SKM-1 (cell line): ENCODE measurements at regions not wholly inside any gene's neighbourhood (a gene's known extent, or its start where the extent isn't known, plus 50 kb on each side); places are given as distances from the start of the nearest gene placed in this dataset.
"Not testable (repeated sequence)": the region's sequence is repeated elsewhere in the genome, so short reads cannot be mapped to it uniquely, and the experiment has no call there.

Experiments used
- DNase-seq: peaks from one replicate; lab custom pipeline; 2025; ENCODE audit not compliant: unreplicated experiment; lab: John Stamatoyannopoulos, UW

DNA sequence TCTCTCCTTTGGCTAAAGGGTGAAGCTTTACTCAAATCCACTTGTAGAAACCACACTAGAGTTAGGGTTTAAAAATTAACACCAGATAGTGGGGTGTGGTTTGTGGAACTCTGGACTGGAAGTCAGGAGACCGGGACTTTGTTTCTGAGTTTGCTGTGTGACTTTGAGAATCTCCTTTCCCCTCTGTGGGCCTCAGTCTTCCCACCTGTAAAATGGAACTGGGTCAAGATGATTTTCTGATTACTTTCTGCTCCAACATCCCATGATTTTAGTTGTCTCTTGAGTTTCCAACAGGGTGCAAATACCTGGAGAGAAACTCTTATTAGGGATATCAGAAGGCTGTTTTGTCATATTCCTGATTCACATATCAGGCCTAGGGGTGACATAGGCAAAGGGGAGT is 301.0 kb downstream of the MIAT start:
- DNase-seq: no peak

DNA sequence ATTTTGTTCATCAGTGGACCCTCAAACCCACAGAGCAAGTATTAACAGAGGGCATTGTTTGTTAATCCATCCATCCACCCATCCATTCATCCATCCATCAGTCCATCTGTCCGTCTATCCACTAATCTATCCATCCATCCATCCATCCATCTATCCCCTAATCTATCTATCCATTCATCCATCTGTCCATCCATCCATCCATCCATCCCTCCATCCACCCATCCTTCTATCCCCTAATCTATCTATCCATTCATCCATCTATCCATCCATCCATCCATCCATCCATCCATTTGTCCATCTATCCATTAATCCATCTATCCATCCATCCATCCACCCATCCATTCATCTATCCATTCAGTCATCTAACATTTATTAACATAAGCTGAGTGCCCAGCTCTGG is 307.3 kb downstream of the MIAT start:
- no peak for DNase-seq

DNA sequence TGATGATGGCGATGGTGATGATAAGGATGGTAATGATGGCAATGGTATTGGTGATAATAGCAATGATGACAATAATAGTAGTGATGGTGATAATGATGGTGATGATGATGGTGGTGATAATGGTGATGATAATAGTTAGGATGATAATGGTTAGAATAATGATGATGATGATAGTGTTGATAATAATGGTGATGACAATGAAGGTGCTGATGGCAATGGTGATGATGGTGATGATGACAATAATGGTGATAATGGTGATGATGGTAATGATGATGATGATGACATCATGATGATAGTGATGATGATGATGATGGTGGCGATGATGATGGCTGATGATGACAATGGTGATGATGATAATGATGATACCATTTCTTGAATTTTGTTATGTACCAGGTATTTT is 309.9 kb downstream of the MIAT start:
- no peak for DNase-seq

DNA sequence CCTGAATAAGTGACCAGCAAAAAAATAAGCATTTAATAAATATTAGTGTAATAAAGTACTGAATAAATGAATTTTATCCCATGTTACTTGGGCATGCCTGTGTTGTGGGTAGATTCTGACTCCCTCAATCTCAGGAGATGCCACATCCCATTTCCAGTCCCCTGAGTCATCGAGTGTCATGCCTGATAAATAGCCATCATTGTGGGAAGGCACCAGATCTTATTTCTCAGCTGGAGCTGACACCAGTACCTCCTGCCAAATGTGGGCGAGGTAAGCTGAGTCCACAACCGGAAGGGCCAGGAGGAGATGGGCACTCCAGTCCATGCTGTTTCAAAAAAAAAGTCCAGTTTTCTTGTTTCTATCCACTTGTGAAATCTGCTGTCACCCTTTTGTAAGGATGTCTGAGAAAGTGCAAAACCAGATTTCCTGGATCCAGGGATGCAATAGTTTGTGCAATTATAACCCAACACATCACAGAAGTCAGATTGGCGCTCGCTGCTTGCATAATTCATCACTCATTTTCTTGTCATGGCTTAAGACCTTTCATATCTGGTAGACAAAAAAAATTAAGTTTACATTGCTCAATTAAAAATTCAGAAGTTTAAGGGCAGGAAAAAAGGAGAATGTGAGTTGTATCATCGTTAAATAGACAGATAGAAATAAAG is 311.6 kb downstream of the MIAT start:
- DNase-seq: no peak

DNA sequence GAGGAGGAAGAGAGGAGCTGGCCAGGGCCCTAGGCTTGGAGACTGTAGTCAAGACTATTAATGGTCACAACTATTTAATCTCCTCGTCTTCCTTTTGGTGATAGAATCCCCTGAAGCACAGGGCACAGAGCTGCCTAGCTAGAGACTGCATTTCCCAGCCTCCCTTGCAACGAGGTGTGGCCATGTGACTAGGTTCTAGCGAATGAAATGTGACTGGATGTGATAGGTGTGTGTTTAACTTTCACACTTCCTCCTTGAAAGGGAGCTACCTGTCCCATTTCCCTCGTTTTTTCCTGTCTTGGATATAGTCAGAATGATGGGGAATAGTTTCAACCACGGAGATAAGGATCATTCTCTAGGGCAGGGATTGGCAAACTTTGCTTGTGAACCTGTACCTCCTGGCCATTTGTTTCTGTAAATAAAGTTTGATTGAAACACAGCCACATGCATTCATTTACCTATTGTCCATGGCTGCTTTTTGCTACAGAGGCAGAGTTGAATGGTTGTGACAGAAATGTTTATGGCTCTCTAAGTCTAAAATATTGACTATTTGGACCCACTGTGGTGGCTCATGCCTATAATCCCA is 313.5 kb downstream of the MIAT start:
- no peak for DNase-seq

DNA sequence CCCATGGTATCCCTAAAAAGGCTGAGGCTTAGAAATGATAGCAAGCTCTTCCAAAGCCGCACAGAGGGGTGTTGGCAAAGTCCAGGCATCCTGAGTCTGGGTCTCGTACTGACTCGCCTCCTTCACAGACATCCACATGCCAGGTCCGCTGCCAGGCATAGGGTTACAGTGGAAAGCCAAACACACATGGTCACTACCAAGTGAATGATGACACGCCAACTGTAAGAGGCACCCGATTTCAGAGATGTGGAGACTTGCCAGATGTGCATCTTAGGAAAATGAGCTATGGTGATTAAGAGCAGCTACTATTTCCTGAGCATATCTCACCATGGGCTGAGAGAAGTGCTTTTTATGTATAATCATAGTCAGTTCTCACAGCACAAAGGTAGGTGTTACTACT is 314.9 kb downstream of the MIAT start:
- no peak for DNase-seq

DNA sequence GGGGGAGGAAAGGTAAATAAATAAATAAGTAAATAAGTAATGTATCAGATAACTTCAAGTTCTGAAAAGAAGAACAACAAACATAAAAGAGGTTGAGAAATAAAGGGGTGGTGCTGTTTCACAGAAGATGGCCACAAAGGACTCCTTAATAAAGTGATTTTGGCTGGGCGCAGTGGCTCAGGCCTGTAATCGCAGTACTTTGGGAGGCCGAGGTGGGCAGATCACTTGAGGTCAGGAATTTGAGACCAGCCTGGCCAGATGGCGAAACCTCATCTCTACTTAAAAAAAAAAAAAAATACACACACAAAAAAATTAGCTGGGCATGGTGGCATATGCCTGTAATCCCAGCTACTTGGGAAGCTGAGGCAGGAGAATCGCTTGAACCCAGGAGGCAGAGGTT is 315.5 kb downstream of the MIAT start:
- DNase-seq: not testable (repeated sequence)

DNA sequence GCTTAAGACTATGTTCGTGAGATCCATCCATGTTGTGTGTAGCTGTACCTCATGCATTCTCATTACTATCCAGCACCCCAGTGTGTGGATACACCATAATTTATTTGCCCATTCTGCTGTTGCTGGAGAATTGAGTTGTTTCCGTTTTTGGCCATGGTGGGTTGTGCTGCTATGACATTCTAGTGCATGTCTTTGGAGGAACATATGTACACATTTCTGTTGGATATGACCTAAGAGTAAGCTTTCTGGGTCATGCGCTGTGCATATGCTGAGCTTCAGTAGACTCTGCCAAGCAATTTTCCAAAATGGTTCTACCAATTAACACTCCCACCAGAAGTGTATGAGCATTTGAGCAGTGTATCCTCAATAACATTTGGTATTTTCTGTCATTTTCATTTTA is 316.6 kb downstream of the MIAT start:
- no peak for DNase-seq

DNA sequence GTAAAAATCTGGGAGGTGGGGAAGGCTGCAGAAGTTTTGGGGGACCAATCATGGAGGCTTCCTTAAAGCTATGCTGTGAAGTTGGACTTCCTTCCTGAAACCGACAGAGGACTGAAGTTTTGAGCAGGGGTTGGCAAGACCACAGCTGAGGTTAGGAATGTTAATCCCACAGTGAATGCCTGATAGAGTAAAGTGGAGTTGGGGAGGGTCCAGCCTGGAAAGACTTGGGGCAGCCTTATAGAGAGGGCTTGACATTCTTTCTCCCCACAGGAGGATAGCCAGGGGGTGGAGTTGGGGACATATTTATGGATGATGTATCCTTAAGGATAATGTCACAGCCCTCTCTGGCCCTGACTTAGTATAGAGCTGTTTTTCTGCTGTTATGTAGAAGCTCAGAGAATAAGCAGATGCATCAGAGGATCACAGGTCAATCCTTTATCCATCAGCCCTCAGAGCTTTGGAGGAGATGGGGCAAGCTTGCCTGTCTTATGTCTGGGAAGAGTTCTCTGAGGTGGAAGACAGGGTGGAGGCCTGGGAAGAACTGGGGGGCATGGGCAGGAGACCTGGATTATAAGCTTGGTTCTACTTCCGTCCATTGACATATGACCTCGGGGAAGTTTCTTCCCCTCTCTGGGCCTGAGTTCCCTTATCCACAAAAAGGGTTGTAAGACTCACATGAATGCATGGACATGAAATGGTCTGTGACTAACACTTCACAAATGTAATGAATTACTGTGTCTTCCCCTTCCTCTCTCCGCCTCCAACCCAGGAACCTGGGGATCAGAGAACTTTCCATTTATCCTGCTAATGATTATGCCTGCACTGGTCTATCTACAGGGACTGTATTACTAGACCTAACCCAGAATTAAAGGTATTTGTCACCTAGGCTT is 317.8 kb downstream of the MIAT start:
- no peak for DNase-seq

DNA sequence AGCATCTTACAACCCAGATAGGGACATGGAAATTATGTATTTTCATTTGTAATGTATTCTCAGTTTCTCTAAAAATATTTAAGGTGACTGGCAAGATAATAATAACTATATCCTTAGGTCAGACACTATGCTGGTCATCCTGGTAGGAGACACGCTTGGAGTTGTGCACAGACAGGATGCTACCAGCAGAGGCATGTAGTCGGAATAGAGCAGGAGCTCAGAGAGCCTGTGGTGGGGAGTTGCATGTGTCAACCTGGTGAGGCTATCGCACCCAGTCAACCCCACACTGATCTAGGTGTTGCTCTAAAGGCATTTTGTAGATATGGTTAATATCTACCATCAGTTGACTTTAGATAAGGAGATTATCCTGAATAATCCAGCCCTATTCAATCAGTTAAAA is 318.5 kb downstream of the MIAT start:
- no peak for DNase-seq

DNA sequence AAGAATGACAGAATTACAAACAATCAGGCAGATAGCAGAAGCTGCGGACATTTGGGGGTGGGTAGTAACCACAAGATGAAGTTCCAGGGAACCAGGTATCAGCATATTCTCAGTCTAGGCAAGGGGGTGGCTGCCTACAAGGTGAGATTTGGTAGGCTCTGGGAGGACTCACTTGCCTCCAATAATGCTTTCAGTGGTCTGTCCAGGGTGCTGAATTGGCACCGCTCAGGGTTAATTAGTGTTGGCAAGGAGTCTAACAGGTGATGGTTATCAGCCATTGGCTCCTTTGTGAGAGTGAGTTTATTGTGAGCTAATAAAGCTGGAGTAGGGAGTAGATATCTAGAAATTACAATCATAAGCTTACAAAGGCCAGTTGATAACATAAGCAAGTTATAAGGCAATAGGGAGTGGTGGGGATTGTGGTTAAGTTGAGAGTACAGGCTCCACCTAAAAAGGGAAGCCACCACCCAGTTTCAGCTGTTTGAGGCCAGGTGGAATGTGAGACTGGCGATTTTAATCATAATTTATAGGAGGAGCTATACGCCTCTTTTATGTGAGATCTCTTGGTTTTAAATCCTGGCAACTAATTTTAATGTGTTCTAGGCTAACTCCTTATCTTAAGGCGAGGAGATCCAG is 320.5 kb downstream of the MIAT start:
- no peak for DNase-seq

DNA sequence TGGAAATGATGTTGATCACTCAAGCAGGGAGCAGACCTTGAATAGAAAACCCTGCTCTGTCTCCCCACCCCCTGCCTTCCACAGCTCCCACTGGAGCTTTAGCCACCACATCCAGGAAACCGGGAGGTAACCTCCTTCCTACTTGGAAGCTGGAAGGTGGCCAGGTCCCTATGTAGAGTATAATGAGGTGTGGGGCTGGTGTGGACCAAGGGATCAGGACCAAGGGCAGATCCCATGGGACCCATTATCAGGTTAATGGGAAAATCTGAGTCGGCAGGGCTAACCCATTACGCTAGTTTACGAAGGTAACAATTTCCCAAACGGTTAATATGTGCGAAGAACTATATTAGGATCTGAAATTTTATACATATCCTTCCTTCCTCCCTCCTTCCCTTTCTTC is 321.9 kb downstream of the MIAT start:
- DNase-seq: no peak

DNA sequence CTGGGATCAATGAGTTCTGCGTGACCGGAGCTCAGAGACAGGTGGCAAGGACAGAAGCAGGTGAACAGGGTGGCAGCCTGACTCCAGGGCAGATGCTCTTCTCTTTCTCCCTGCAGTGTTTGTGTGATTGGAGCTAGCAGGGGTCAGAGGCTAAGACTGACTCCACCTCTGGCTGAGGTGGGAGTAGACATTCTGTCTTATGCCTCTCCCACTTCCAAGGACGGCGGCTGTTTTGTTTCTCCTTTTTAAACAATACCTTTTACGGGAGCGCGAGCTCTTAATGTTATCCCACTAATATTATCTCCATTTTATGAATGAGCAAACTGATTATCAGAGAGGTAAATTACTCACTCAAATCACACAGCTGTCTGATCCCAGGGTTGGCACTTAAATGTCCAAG is 323.7 kb downstream of the MIAT start:
- no peak for DNase-seq

DNA sequence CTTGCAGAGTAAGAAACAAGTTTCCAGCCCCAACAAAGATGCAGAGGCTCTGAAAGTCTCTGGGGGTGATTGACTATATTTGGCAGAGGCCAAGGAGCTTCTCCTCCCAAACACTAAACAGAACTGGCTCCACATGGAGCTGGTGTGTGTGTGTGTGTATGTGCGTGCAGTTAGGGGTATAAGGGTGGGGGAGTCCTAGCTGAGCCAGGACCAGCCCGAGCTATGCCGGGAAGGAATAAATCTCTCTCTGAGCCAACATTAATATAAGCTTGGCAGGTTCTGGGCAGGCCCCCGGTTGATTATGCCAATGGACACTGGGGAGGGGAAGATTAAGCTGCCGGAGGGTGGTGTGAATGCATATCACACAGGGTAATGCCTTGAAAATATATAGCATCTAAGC is 324.2 kb downstream of the MIAT start:
- no peak for DNase-seq

DNA sequence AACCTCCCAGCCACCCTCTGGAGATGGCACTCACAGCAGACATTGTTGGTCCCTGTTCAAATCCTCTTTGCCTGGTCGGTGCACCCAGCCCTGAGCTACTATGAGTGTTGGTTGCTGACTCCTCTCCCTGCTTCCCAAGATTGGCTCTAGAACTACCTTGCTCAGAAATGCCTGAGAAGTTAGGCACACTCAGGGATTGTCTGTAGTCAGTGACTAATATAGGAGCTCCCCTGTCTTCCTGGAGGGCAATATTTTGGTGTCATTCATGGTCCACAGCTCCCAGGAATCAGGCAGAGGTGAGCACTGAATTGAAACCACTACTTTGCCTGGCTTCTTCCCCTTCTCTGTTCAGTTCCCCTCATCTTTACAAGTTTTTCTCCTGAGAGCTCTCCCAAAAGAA is 325.9 kb downstream of the MIAT start:
- no peak for DNase-seq

DNA sequence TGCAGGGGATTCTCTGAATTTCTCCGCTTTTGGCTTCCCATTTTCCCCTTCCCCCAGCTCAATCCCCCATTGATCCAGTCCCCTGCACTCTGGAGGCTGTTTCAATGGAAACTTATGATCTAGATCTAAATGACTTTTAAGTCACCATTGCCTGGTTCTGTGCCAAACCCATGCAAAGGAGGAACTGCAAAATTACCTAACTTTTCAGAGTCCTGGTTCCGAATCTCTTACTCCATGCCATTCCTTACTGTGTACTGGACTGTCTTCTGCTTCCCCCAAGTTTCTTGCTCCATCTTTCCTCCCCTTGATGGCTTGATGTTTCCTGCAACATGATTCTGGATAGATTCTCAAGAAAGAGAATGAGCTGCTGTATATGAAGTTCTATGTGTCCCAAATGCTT is 327.8 kb downstream of the MIAT start:
- no peak for DNase-seq

DNA sequence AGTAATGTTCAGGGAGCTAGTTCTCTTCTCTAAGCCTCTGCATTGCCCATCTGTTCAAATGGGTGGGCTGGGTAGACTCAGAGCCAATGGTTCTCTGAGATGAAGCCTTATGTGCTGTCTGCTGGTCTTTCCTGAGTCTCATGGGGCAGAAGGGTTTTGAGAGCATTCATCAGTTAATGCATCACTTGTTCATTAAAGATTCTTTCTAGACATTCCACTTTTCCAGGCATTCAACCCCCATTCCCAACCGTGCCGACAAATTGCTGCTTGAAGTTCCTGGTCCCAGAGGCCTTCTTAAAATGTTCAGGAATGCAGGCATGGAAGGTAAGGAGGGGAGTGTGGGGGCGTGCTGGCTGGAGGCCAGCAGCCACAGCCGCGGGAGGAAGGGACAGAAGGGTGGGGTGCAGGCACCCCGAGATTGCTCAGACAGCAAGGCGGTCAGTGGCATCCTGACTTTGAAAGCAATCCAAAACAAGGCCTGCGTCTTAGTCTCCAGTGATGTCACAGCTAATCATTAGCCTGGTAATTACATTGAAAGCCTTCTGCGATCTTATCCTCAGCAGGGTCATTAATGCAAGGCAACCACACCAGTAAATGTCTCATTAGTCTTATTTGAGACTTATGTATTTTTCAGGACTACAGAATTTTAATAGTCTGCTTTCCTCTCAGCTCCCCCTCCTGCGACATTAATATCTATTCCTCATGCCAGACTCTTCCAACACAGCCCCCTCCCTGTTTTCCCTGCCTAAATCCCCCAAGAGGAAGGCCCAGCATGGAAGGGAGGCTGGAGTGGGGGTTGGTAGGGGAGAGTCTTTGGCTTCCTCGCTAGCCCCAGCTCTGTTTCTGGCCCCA is 328.8 kb downstream of the MIAT start:
- DNase-seq: no peak

DNA sequence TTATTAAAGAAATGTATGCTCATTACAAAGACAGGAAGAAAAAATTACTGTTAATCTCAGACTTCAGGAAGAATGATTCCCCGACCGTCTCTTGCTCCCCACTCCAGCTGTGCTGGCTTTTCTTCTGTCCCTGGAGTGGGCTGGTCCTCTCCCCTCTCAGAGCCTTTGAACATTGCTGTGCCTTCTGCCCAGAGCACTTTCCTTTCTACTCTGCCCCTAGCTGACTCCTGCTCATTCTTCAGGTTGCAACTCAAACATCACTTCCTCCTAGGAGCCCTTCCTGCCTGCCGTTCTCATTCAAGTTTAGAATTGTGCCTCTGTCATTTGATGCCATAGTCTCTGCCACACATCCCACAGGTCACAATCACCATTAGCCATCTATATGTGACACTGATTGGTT is 329.5 kb downstream of the MIAT start:
- DNase-seq: no peak

DNA sequence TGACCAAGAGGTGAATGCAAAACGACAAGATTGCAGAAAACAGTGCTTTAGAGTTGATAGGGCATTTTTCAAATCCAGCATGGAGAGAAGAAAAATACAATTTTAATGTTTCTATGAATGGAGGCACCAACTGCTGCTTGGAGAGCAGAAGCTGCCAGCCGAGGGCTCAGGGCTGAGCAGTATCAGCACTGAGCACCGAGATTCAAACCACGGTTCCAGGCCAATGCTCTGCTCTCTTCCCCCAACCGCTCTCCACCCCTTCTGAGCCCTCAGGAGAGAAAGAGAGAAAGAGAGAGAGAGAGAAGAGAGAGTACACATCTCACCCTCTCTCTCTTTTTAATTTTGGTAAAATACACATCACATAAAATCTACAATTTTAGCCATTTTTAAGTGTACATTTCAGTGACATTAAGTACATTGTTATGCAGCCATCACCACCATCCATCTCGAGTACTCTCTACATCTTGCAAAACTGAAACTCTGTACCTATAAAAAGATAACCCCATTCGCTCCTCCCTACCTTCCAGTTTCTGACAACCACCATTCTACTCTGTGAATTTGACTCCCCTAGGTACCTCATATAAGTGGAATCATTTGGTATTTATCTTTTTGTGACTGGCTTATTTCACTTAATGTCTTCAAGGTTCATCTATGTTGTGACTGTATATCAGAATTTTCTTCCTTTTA is 333.3 kb downstream of the MIAT start:
- DNase-seq: no peak

DNA sequence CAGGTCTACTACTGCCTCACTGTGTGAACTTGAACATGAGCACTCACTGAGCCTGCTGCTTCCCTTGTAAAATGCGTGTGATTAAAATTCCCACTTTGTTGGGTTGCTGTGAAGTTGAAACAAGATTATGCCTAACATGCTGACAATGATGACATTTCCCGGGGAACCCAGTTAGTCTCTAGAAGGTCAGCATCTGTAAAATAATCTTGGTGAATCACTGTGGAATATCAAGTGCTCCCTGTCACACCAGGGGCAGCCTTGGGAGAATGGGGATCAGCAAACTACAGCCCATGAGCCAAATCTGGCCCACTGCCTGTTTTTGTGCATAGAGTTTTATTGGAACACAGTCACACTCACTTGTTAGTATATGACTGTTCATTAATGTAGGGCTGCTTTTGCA is 335.2 kb downstream of the MIAT start:
- no peak for DNase-seq
